ENCODE measurements at regions not wholly inside any gene's neighbourhood (a gene's known extent, or its start where the extent isn't known, plus 50 kb on each side); places are given as distances from the start of the nearest gene placed in this dataset.
A peak's percentile ranks its signal among the peaks of the same experiment; 100 is the strongest.
"Not testable (repeated sequence)": the region's sequence is repeated elsewhere in the genome, so short reads cannot be mapped to it uniquely, and the experiment has no call there.

DNA sequence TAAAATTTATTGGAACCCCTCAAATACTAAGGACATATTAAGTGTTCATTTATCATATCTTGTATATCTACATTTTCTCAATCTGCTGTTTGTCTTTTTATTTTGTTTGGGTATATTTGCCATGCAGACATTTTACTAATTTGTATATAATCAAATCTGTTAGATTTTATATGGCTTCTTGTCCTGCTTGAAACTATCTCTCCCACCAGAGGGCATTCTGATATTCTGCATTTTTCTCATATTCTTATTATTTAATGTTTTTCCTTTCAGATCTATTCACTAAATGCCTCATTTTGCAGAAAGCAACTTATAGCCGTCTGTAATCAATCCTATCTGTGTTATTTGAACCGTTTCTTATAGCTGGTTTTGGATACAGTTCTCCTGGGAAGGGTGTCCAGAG is 745.5 kb downstream of the LRRIQ3 start:
- Histone ChIP-seq H3K4me1 (ENCODE audit: control insufficient read depth in 2 of 2, insufficient read depth in 1 of 2, low read depth in 1 of 2, low read length in 2 of 2) (peaks cover 0 to under 1% of the 10 kb centered on the region in 2 donors), H3K4ac (ENCODE audit: low read length) (no peak overlapping the region), H2BK15ac (ENCODE audit: low read length) (no peak overlapping the region), H3K23ac (ENCODE audit: low read depth, low read length, poor library complexity) (no peak overlapping the region), H3K9me3 (replicated peaks in 1 of 2; ENCODE audit: control insufficient read depth in 2 of 2, insufficient read depth in 1 of 2, low read depth in 1 of 2, low read length in 2 of 2) (peaks cover 0 to 7% of the 10 kb centered on the region in 2 donors), H2BK120ac (ENCODE audit: low read depth, low read length) (no peak overlapping the region), H2BK12ac (ENCODE audit: low read length) (no peak overlapping the region), H4K8ac (ENCODE audit: low read depth, low read length) (no peak overlapping the region), H3K18ac (ENCODE audit: low read length) (no peak overlapping the region), H3K36me3 (replicated peaks in 1 of 2; ENCODE audit: control insufficient read depth in 2 of 2, insufficient read depth in 2 of 2, low read length in 2 of 2) (no peaks in the 10 kb centered on the region), H4K91ac (ENCODE audit: low read depth, low read length, poor library complexity) (no peak overlapping the region), H3K9ac (ENCODE audit: low read depth, low read length, poor library complexity) (no peak overlapping the region), H3K79me1 (ENCODE audit: low read depth, low read length) (no peaks in the 10 kb centered on the region), H3K4me3 (ENCODE audit: low read length in 2 of 2) (no peak overlapping the region), H3K27me3 (ENCODE audit: control insufficient read depth in 3 of 3, insufficient read depth in 3 of 3, low read depth in 1 of 3, low read length in 3 of 3) (no peaks in the 10 kb centered on the region), H2AFZ (ENCODE audit: low read length) (no peak overlapping the region), H2AK5ac (ENCODE audit: low read depth, low read length) (no peak overlapping the region), H3K27ac (replicated peaks; ENCODE audit: low read length) (no peak overlapping the region), H3K4me2 (ENCODE audit: insufficient read depth, low read length, poor library complexity, severe bottlenecking) (no peak overlapping the region), H2BK5ac (ENCODE audit: low read length) (no peak overlapping the region), H3K14ac (ENCODE audit: low read length) (no peak overlapping the region)
- DNase-seq (ENCODE audit: low spot score), result no peak
- no CpG with 5 or more reads among the region's 2 CpGs for WGBS, 2 donors (ENCODE audit: extremely low coverage in 2 of 2, insufficient read length in 2 of 2, insufficient replicate concordance in 1 of 2)

- H3K9me3 ChIP-seq (replicated peaks in 1 of 2; ENCODE audit: control insufficient read depth in 2 of 2, insufficient read depth in 1 of 2, low read depth in 1 of 2, low read length in 2 of 2); H3K23ac ChIP-seq (ENCODE audit: low read depth, low read length, poor library complexity); H2AK5ac ChIP-seq (ENCODE audit: low read depth, low read length); H2BK120ac ChIP-seq (ENCODE audit: low read depth, low read length); H2BK12ac ChIP-seq (ENCODE audit: low read length); H2BK5ac ChIP-seq (ENCODE audit: low read length); H3K9ac ChIP-seq (ENCODE audit: low read depth, low read length, poor library complexity); H3K4ac ChIP-seq (ENCODE audit: low read length); H2AFZ ChIP-seq (ENCODE audit: low read length); H3K4me3 ChIP-seq (ENCODE audit: low read length in 2 of 2); H3K4me1 ChIP-seq (ENCODE audit: control insufficient read depth in 2 of 2, insufficient read depth in 1 of 2, low read depth in 1 of 2, low read length in 2 of 2); H3K4me2 ChIP-seq (ENCODE audit: insufficient read depth, low read length, poor library complexity, severe bottlenecking); H2BK15ac ChIP-seq (ENCODE audit: low read length); H3K18ac ChIP-seq (ENCODE audit: low read length); H3K27me3 ChIP-seq (ENCODE audit: control insufficient read depth in 3 of 3, insufficient read depth in 3 of 3, low read depth in 1 of 3, low read length in 3 of 3); H4K91ac ChIP-seq (ENCODE audit: low read depth, low read length, poor library complexity); H4K8ac ChIP-seq (ENCODE audit: low read depth, low read length); H3K79me1 ChIP-seq (ENCODE audit: low read depth, low read length); H3K14ac ChIP-seq (ENCODE audit: low read length); H3K36me3 ChIP-seq (replicated peaks in 1 of 2; ENCODE audit: control insufficient read depth in 2 of 2, insufficient read depth in 2 of 2, low read length in 2 of 2); DNase-seq (ENCODE audit: low spot score); H3K27ac ChIP-seq (replicated peaks; ENCODE audit: low read length): not testable (repeated sequence)
- no CpG with 5 or more reads among the region's 2 CpGs for WGBS, 2 donors (ENCODE audit: extremely low coverage in 2 of 2, insufficient read length in 2 of 2, insufficient replicate concordance in 1 of 2)
Measured at GRCh38 chr1:73450668-73451067, 747.3 kb downstream of the LRRIQ3 start.

- Histone ChIP-seq H3K27ac (replicated peaks; ENCODE audit: low read length) (no peak overlapping the region), H3K36me3 (replicated peaks in 1 of 2; ENCODE audit: control insufficient read depth in 2 of 2, insufficient read depth in 2 of 2, low read length in 2 of 2) (no peaks in the 10 kb centered on the region), H3K4me3 (ENCODE audit: low read length in 2 of 2) (no peak overlapping the region), H4K91ac (ENCODE audit: low read depth, low read length, poor library complexity) (no peak overlapping the region), H3K18ac (ENCODE audit: low read length) (no peak overlapping the region), H3K79me1 (ENCODE audit: low read depth, low read length) (no peaks in the 10 kb centered on the region), H3K27me3 (ENCODE audit: control insufficient read depth in 3 of 3, insufficient read depth in 3 of 3, low read depth in 1 of 3, low read length in 3 of 3) (no peaks in the 10 kb centered on the region), H3K9me3 (replicated peaks in 1 of 2; ENCODE audit: control insufficient read depth in 2 of 2, insufficient read depth in 1 of 2, low read depth in 1 of 2, low read length in 2 of 2) (no peaks in the 10 kb centered on the region), H3K4ac (ENCODE audit: low read length) (no peak overlapping the region), H2BK120ac (ENCODE audit: low read depth, low read length) (no peak overlapping the region), H2BK12ac (ENCODE audit: low read length) (no peak overlapping the region), H3K4me2 (ENCODE audit: insufficient read depth, low read length, poor library complexity, severe bottlenecking) (no peak overlapping the region), H2AK5ac (ENCODE audit: low read depth, low read length) (no peak overlapping the region), H3K23ac (ENCODE audit: low read depth, low read length, poor library complexity) (no peak overlapping the region), H3K14ac (ENCODE audit: low read length) (no peak overlapping the region), H4K8ac (ENCODE audit: low read depth, low read length) (no peak overlapping the region), H2BK5ac (ENCODE audit: low read length) (no peak overlapping the region), H2AFZ (ENCODE audit: low read length) (no peak overlapping the region), H2BK15ac (ENCODE audit: low read length) (no peak overlapping the region), H3K4me1 (ENCODE audit: control insufficient read depth in 2 of 2, insufficient read depth in 1 of 2, low read depth in 1 of 2, low read length in 2 of 2) (no peaks in the 10 kb centered on the region), H3K9ac (ENCODE audit: low read depth, low read length, poor library complexity) (no peak overlapping the region)
- no CpG with 5 or more reads among the region's 3 CpGs for WGBS, 2 donors (ENCODE audit: extremely low coverage in 2 of 2, insufficient read length in 2 of 2, insufficient replicate concordance in 1 of 2)
- no peak for DNase-seq (ENCODE audit: low spot score)
Measured at GRCh38 chr1:73411479-73411878, 786.5 kb downstream of the LRRIQ3 start.

DNA sequence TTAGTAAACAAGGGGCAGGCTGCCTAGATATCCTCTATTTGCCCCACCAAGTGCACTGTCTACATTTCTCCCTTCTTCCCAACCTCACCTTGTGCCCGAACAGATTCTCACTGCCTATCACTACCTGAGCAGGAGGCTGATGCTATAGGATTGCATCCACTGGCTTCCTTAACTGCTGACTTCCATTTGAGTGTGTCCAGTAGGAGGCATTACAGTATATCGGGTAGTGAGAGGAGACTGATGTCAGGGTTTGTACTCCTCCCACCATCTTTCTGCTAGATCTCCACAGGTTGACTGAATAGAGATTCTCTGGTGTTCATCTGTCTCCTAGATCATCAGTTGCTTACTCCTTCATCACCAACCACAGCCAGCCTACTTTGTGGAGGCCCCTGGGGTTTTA is 796.3 kb downstream of the LRRIQ3 start:
- no peak overlapping the region for H2BK5ac ChIP-seq (ENCODE audit: low read length)
- no peak overlapping the region for H3K23ac ChIP-seq (ENCODE audit: low read depth, low read length, poor library complexity)
- H3K27me3 ChIP-seq (ENCODE audit: control insufficient read depth in 3 of 3, insufficient read depth in 3 of 3, low read depth in 1 of 3, low read length in 3 of 3), result no peaks in the 10 kb centered on the region
- H3K18ac ChIP-seq (ENCODE audit: low read length), result no peak overlapping the region
- no peak overlapping the region for H2BK120ac ChIP-seq (ENCODE audit: low read depth, low read length)
- no peaks in the 10 kb centered on the region for H3K79me1 ChIP-seq (ENCODE audit: low read depth, low read length)
- no peak overlapping the region for H3K4me3 ChIP-seq (ENCODE audit: low read length in 2 of 2)
- no peaks in the 10 kb centered on the region for H3K4me1 ChIP-seq (ENCODE audit: control insufficient read depth in 2 of 2, insufficient read depth in 1 of 2, low read depth in 1 of 2, low read length in 2 of 2)
- peak overlapping the region; percentile 32 for H2AFZ ChIP-seq (ENCODE audit: low read length)
- H3K4me2 ChIP-seq (ENCODE audit: insufficient read depth, low read length, poor library complexity, severe bottlenecking), result no peak overlapping the region
- H2AK5ac ChIP-seq (ENCODE audit: low read depth, low read length), result no peak overlapping the region
- no peak overlapping the region for H2BK15ac ChIP-seq (ENCODE audit: low read length)
- H3K4ac ChIP-seq (ENCODE audit: low read length), result no peak overlapping the region
- no peak overlapping the region for H3K9ac ChIP-seq (ENCODE audit: low read depth, low read length, poor library complexity)
- H2BK12ac ChIP-seq (ENCODE audit: low read length), result no peak overlapping the region
- no peak overlapping the region for H3K14ac ChIP-seq (ENCODE audit: low read length)
- no peak overlapping the region for H4K8ac ChIP-seq (ENCODE audit: low read depth, low read length)
- no peak for DNase-seq (ENCODE audit: low spot score)
- no peaks in the 10 kb centered on the region for H3K9me3 ChIP-seq (replicated peaks in 1 of 2; ENCODE audit: control insufficient read depth in 2 of 2, insufficient read depth in 1 of 2, low read depth in 1 of 2, low read length in 2 of 2)
- H3K36me3 ChIP-seq (replicated peaks in 1 of 2; ENCODE audit: control insufficient read depth in 2 of 2, insufficient read depth in 2 of 2, low read length in 2 of 2), result no peaks in the 10 kb centered on the region
- no peak overlapping the region for H3K27ac ChIP-seq (replicated peaks; ENCODE audit: low read length)
- no peak overlapping the region for H4K91ac ChIP-seq (ENCODE audit: low read depth, low read length, poor library complexity)
- whole genome bisulfite sequencing, 2 donors (ENCODE audit: extremely low coverage in 2 of 2, insufficient read length in 2 of 2, insufficient replicate concordance in 1 of 2), result no CpG with 5 or more reads among the region's 2 CpGs
